GM18511 (cell line): ENCODE measurements at regions not wholly inside any gene's neighbourhood (a gene's known extent, or its start where the extent isn't known, plus 50 kb on each side); places are given as distances from the start of the nearest gene placed in this dataset.
"Not testable (repeated sequence)": the region's sequence is repeated elsewhere in the genome, so short reads cannot be mapped to it uniquely, and the experiment has no call there.

Experiments used
- ATAC-seq: cut with Tn5 transposase; IDR thresholded peaks from one replicate; pipeline ENCODE4 v1.9.1; 2021; ENCODE audit warnings: mild to moderate bottlenecking, moderate library complexity; ENCODE audit not compliant: unreplicated experiment

- ATAC-seq: peak; percentile 84
These were observed 159.3 kb upstream of the MARCKS start for GRCh38 chr6:113697632-113698410.

- no peak for ATAC-seq
These were observed 157.9 kb upstream of the MARCKS start for GRCh38 chr6:113699239-113699638.

GRCh38 chr6:113701552-113702254 lies 155.4 kb upstream of the MARCKS start:
- no peak for ATAC-seq

- ATAC-seq: no peak
These were observed 150.0 kb upstream of the MARCKS start for GRCh38 chr6:113707194-113707593.

- no peak for ATAC-seq
These were observed 147.1 kb upstream of the MARCKS start for GRCh38 chr6:113709936-113710509.

GRCh38 chr6:113713665-113714064 lies 143.5 kb upstream of the MARCKS start:
- no peak for ATAC-seq

- no peak for ATAC-seq
These were observed 138.6 kb upstream of the MARCKS start for GRCh38 chr6:113718588-113718987.

- ATAC-seq: no peak
These were observed 138.1 kb upstream of the MARCKS start for GRCh38 chr6:113719064-113719463.

- no peak for ATAC-seq
These were observed 137.6 kb upstream of the MARCKS start for GRCh38 chr6:113719545-113719944.

- no peak for ATAC-seq
These were observed 134.0 kb upstream of the MARCKS start for GRCh38 chr6:113723182-113723581.

- not testable (repeated sequence) for ATAC-seq
These were observed 132.2 kb upstream of the MARCKS start for GRCh38 chr6:113724927-113725326.

GRCh38 chr6:113731541-113731940 lies 125.6 kb upstream of the MARCKS start:
- ATAC-seq: no peak

- ATAC-seq: no peak
These were observed 124.7 kb upstream of the MARCKS start for GRCh38 chr6:113732384-113732966.

- ATAC-seq: no peak
These were observed 123.8 kb upstream of the MARCKS start for GRCh38 chr6:113733381-113733780.

GRCh38 chr6:113734982-113735381 lies 122.2 kb upstream of the MARCKS start:
- ATAC-seq: no peak

- no peak for ATAC-seq
These were observed 121.7 kb upstream of the MARCKS start for GRCh38 chr6:113735491-113735890.

GRCh38 chr6:113736978-113737377 lies 120.2 kb upstream of the MARCKS start:
- no peak for ATAC-seq

- no peak for ATAC-seq
These were observed 118.0 kb upstream of the MARCKS start for GRCh38 chr6:113739041-113739655.

GRCh38 chr6:113741651-113742050 lies 115.5 kb upstream of the MARCKS start:
- ATAC-seq: no peak

GRCh38 chr6:113742342-113742741 lies 114.8 kb upstream of the MARCKS start:
- no peak for ATAC-seq

GRCh38 chr6:113744861-113745260 lies 112.3 kb upstream of the MARCKS start:
- ATAC-seq: no peak
